Stimulated activated CD4-positive, alpha-beta T cell treated with anti-CD3 and anti-CD28 coated beads, Interleukin-2, amount 100 ng/mL, for 48 hours (primary cell): ENCODE measurements at regions not wholly inside any gene's neighbourhood (a gene's known extent, or its start where the extent isn't known, plus 50 kb on each side); places are given as distances from the start of the nearest gene placed in this dataset.
"Not testable (repeated sequence)": the region's sequence is repeated elsewhere in the genome, so short reads cannot be mapped to it uniquely, and the experiment has no call there.

Source experiments
- DNase-seq, 2 donors: peaks; one replicate each; pipeline ENCODE4 v3.0.0-alpha.2; 2020

DNA sequence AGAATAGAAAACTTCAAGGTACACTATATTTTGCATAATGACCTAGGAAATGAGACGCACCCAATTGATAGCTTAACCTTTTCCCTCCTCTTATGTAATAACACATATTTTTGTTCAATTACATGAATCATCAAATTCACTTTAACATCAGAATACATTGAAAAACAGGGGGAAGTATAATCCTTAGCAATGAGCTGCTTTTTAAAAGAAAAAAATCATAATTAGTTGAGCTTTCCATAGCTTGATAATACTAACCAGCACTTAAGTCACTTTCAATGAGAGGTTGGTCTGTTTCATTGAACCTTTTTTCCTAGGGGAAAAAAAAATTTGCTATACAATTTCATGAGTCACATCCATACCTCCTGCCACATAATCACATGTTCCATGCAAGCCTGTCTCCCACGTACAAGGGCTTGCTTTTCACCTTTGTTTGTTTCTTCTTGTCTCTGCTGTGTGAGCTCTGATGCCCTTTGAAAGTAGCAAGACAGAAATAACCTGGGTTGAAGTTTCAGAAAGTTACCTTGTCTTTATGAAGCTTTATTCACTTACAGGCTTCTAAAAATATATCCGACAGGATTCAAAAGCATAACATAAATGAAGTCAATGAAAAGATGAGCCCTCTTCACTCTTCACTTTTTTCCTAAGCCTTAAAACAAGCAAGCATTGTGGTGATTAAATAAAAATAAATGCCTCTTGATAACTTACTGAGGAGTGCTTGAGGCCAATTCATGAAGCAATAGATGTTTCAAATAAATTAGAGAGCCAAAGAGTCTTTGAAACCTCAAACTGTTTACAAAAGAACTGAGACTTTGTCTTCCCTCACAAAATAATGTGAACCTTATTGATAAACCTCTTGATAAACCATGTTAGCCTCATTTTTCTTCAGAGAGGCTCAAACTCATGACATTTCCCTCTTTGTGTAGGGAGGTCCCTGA, 108.5 kb downstream of the FEM1C start:
- no peak for DNase-seq

DNA sequence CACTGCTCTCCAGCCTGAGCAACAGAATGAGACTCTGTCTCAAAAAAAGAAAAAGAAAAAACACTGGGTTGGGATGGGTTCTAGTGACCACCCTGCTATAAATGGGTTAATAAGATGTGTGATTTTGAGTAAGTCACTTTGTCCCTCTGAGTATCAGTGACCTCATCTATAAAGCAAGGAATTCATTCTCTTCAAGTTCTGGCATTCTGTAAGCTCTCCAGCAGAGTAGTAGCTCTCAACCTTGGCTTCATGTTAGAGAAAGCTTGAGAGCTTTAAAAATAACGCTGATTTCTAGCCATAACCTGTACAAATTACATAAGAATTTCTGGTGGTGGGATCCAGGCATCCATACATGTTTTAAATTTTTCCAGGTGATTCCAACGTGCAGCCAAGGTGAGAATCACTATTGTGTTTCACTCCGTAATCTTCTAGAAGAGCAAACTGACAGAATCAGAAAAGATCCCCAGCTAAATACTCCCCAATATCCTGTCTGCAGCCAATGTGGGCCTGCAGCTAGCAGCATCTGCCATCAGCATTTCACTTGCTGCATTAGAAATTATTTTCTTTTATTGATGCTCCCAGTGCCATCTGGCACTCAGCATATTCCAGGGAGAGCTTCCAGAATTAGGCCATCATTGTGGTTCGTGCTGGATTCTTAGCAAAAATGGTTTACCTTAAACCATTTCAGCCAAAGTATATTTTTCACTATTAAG, 109.4 kb downstream of the FEM1C start:
- no peak for DNase-seq

- no peak for DNase-seq
Measured at GRCh38 chr5:115433918-115434317, 110.7 kb downstream of the FEM1C start.

- DNase-seq = no peak
Measured at GRCh38 chr5:115432691-115433090, 111.9 kb downstream of the FEM1C start.

- DNase-seq = no peak
Measured at GRCh38 chr5:115431116-115431515, 113.5 kb downstream of the FEM1C start.

- DNase-seq = no peak
Measured at GRCh38 chr5:115430374-115430773, 114.2 kb downstream of the FEM1C start.

DNA sequence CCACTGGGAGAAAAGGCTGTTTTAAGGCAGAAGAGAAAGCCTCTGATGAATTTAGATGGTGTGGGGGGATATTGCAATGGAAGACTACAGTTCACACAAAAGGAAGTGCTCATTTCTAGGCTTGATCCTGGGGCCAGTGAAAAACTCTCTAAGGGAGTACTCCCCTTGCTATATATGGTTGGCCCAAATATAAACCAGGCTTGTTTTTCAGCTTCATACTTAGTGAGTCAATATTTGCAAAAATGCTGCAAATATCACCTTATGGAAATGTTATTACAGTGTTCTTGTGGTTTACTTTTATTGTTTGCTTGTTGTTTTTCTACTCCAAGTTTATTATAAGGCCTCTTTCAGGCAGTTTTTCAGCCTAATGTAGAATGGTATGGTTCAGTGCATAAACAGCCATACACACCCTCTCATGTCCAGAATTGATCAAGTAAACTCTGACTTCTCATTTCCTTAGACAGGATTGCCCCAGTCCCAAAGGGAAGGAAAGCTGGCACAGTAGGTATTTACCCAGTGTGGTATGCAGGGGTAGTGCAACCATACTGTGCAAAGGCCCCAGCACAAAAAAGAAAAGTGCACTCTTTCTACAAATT, 115.1 kb downstream of the FEM1C start:
- no peak for DNase-seq

DNA sequence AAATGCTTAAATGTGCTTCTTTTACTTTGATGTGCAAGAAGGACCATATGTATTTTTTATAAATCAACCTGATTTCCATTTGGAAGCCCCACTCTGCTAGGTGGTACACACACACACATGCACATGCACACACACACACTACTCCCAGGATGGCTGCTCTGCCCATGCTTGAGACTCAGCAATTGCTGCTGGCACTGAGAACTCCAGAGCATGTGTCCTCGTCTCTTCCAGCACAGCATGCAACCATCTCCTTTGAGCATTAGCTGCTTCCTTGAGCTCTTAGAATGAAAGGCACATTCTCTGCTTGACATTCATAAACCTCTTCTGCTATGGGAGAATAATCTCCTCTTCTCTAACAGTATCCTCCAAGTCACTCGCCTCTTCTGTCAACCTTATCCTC, 115.9 kb downstream of the FEM1C start:
- no peak for DNase-seq

DNA sequence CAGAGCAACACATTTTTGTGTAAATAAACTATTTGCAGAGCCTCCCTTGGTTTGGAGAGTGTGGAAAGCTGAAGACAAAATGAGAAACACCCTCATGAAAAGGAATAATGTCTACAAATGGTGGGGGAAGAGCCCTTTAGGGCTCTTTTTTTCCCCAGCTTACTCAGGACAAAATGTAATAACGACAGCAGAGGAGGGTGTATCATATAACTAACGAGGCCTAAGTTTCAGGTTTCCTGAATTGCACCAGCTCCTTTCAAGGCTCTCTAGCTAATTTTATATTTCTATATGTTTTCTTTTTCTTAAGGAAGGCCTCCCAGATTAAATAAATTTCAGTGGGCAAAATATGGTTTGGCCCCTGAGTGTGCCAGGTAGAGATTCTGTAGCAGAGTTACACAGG, 116.3 kb downstream of the FEM1C start:
- DNase-seq = no peak

GRCh38 chr5:115424446-115424845, 120.1 kb downstream of the FEM1C start:
- DNase-seq = no peak

- no peak for DNase-seq
Measured at GRCh38 chr5:115424030-115424429, 120.5 kb downstream of the FEM1C start.

DNA sequence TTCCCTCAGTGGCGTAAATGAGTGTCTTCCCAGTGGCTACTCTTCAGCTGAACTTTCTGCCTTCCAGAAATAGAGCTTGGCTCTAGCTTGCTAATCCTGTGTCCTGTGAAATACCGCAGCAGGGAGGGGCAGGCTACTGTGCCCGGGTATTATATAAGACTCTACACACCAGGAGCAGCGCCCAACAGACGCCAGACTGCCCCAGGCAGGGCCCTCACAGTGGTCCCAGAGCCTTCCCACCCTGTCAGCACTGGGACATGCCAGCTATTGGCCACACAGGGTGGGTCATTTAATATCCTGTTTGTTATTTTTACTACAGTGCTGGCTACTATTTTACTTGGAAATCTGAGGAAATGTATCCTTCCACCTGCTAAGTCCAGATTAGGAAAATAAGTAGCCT, 121.0 kb downstream of the FEM1C start:
- no peak for DNase-seq

- no peak for DNase-seq
Measured at GRCh38 chr5:115423051-115423450, 121.5 kb downstream of the FEM1C start.

DNA sequence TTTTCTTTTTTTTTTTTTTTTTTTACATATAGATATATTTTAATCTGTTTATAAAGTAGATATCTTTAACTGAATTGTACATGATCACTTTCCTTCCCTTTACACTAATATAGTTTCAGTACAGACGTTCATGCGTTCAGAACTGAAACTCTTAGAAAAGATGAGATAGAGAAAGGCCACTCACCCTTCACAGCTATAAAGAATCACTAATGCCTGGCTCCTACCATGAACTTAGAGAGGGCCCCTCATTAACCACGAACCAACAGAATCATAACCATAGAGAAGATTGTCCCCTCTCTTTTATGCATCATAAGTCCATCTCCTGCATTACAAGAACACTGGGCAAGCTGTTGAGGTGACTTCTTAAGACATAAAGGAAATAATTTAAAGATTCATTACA, 123.8 kb downstream of the FEM1C start:
- DNase-seq = not testable (repeated sequence)

DNA sequence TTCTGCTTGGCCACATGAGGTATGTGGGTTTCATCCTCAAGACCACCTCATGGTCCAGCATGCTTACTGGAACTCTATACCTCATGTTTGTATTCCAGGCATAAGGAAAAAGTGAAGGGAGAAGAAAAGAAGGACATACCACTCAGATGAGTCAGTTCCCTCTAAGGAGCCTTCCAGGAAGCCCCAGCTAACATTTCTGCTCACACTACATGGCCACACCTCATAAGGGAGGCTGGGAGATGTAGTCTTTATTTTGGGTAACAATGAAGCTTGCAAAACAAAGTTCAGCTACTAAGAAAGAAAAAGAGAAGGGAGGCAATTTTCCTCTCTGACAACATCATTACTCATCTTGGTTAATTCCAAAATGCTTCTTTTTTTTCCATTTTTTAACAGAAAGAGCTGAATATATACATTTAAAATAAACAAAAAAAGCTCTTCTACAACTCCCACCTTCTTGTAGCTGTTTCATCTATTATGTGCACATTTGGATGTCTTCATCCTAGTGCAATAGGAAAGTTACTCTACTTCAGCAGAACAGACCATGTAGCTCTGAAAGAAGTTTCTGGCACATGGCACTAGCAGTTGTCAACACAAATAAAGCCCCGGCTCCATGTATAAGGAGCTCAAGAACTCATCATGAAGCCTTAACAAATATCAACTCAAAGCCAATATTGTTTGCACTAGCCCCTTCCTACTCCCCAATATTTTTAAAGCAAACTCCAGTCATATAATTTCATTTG, 123.6 kb upstream of the CCDC112 start:
- DNase-seq = no peak

- no peak for DNase-seq
Measured at GRCh38 chr5:115418788-115419187, 122.3 kb upstream of the CCDC112 start.

- DNase-seq = no peak
Measured at GRCh38 chr5:115417076-115417475, 120.6 kb upstream of the CCDC112 start.

GRCh38 chr5:115415143-115415491, 118.7 kb upstream of the CCDC112 start:
- DNase-seq = no peak

DNA sequence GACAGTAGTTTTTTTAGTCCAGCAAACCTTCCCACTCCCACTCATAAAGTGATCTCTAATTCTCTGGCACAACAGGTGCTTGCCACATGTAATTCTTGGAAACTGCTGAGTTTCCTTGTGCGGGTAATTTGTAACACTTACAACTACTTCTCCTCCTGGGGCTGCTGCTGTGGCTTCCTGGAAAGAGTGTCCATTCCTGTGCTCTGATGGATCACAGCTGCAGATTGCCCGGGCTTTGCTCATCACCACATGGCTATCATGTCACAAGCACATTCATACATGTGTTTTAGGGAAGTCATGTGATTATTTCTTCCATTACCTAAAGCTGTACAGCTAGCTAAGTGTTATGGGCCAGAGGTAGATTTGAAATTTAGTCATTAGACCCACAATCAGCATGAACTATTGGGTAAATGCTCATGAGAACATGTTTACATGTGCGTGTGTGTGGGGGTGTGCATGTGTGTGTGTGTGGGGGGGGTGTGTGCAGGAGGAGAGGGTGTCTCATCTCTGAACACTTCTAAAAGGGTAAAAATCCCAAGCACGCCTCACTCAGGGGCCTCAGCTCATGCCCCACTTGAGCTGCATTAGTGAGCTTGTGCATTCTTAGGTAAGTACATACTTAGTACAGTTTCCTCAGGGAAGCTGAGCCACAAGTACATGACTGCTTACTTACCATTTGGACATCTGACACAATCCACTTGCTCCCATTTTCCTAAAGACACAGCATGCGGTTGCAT, 118.1 kb upstream of the CCDC112 start:
- no peak for DNase-seq

- DNase-seq = no peak
Measured at GRCh38 chr5:115413651-115414050, 117.2 kb upstream of the CCDC112 start.

DNA sequence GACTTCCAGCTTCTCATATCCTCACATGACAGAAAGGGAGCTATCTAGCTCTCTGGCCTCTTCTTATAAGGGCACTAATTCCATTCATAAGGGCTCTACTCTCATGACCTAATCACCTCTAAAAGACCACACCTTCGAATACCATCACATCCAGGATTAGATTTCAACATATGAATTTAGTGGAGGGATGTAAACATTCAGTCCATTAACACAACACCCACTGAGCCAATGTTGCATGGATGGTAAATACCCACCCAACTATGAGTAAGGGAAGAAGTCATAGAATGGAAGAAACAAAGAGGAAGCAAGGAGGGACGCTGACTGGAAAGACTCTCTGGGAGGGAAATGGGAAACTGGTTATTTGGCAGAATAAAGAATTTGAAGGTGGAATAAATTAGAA, 112.6 kb upstream of the CCDC112 start:
- DNase-seq = no peak

DNA sequence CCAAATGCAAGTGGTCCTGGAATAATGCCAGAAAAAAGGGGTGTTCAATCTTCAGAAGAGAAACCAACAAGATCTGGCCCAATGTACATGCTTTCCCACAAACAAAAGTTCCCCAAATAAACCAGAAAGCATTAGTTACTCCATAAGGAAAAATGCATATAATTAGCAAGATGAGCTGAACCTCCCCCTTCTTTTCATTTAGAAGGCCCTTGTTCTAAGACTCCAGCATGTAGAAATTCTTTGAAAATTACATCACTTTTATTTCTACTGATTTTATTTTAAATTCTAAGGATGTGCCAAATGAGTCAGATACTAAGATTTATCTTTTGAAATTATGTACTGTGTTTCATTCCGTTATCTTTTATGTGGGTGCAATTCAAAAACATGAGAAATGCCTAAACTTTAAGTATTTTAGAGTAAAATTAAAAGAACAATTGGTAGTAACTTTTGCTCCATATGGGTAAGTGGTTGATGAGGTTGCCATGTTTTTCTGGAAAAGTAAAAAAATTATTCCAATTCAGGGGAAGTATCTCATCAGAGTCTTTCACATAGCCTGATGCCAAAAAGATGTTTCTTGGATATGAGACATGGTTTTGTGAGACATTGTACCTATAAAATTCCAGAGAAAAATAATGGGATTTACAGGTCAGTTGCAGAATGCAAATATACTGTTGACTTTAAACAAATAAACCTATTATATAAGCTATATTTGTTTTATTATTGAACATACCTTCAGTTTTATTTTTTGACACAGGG, 106.5 kb upstream of the CCDC112 start:
- no peak for DNase-seq
